GM12872 (cell line): ENCODE measurements at regions not wholly inside any gene's neighbourhood (a gene's known extent, or its start where the extent isn't known, plus 50 kb on each side); places are given as distances from the start of the nearest gene placed in this dataset.

Source experiments
- TF ChIP-seq, protein P1 (sequence below): IDR thresholded peaks from 3 replicates; pipeline ENCODE4 v1.5.1; 2011; ENCODE audit warnings: low read depth, mild to moderate bottlenecking, low read length, moderate library complexity; ENCODE audit not compliant: insufficient read depth

DNA sequence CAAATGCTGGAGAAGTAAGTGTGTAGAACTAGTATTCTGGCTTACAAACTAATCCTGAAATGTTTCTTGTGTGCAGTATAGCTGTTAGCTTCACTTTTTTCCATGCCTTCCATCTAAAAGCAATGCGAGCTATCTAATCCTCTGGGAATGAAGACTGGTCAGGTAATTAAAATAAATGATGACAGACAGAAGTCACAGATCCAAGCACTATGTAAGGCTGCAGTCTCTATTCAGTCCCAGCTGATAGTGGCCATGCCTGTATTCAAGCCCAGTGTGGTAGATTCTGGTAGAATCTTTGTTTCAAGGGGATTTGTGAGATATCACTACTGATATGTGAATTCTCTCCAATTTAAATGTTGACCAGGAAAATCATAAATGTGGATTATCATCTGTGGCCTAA lies 637.2 kb downstream of the TMTC2 start:
- TF ChIP-seq, protein P1, sequence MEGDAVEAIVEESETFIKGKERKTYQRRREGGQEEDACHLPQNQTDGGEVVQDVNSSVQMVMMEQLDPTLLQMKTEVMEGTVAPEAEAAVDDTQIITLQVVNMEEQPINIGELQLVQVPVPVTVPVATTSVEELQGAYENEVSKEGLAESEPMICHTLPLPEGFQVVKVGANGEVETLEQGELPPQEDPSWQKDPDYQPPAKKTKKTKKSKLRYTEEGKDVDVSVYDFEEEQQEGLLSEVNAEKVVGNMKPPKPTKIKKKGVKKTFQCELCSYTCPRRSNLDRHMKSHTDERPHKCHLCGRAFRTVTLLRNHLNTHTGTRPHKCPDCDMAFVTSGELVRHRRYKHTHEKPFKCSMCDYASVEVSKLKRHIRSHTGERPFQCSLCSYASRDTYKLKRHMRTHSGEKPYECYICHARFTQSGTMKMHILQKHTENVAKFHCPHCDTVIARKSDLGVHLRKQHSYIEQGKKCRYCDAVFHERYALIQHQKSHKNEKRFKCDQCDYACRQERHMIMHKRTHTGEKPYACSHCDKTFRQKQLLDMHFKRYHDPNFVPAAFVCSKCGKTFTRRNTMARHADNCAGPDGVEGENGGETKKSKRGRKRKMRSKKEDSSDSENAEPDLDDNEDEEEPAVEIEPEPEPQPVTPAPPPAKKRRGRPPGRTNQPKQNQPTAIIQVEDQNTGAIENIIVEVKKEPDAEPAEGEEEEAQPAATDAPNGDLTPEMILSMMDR: no peak

DNA sequence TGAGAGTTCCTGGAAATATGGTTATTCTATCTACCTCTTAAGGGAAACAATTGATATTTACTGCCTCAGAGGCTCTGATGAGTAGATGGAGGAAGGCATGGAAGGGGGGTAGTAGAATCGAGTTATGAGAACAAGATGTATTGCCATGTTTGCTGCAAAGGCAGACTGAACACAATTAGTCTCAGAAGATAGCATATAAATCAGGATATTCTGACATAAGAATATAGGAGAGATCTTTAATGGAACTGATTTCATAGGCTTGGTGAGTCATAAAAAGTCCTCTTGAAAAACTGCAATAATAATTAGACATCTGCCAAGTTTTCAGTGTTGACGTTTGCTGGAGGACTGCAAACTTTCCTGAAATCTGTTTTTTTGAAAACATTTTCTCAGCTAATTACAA lies 636.1 kb downstream of the TMTC2 start:
- TF ChIP-seq, protein P1: no peak

DNA sequence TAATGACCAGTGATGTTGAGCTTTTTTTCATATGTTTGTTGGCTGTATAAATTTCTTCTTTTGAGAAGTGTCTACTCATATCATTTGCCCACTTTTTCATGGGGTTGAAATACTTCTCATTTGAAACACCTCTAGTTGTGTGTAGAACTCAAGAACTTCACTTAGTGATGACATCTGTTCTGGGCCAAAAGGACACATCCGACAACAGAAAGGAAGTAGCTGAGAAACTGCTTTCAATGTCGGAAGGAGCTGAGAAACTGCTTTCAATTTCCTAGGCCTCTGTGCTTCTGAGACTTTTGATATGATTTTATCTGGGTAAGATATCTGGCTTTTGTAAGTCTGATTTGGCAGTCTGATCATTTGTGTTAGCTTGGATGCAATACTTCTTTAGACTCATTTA lies 635.3 kb downstream of the TMTC2 start:
- TF ChIP-seq, protein P1: no peak

DNA sequence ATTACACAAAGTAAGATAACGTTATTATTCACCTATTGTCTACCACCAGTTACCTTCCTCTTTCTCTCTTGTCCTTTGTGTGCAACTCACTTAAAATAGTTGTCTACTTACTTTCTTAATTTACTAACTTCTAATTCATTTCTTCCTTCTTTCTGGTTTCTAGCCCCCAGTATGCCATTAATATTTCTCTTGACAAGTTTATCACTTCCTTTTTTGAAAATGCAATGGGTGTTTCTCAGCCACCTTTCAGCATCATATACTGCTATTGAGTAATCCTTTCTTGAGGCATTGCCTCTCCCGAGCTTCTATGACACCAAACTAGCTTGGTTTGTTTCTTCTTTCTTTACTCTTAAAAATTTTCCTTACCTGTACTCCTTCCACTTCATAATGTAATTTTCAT lies 633.6 kb downstream of the TMTC2 start:
- TF ChIP-seq, protein P1: no peak

DNA sequence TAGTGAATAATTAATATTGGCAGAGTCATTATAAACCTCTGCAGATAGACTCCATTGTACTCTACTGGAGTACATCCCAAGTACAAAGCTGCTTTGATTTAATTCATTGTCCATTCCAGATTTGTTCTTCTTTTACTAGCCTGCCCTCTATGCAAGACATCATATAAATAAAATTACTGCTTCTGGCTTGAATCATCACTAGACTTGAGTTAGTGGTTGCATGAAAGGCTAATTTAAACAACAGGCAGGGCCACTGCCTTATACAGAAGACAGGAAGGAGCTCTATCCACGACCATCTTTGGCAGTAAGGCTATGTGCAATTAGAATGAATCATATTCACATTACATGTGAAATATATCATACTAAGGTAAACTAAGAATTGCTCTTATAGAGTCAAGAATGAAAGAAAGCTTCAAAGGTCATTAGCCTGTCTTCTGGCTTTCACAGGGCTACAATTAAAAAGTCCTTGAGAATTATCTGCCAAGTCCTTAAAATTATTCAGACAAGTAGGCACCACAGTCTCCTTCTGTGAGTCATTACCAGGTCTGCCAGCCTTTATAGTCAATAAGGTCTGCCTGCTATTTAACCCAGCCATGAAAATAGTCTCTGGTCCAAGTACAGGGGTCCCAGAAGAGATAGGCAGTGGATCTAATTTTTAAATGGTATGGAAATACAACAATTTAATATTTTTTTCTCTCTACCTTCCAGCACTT lies 631.8 kb downstream of the TMTC2 start:
- TF ChIP-seq, protein P1: no peak

DNA sequence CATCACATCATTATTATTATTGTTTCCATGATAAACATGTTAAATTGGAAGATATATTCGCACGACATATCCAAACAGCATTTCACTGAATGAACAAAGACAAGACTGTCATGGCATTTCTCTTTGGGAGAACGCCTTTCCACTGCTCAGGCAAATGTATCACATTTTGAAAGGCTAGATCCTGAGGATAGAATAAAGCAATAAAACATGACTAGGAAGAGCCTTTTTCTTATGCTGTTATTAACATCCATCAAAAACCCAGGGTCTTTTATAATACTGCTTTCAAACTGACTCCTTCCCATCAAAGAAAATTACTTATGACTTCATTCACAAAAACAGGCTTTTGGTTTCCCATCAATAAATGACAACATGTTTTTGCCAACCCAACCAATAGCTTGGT lies 630.9 kb downstream of the TMTC2 start:
- TF ChIP-seq, protein P1: no peak

DNA sequence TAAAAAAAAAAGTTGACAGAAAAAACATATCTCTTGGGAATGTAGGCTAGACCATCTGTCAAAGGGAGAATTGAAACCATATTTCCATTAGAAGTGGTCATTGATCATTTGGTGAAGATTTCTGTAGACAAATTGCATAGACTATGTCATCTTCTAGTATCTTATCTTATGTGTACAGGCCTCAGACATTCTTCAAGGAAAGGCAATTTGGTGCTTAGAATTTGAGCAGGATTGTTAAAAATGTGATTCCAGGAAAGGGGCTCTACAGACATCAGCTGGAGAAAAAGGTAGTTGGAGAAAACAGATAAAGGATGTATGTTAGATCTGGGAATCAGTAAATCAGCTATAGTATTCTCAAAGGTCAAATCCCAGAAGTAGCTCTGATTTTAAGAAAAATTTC lies 627.1 kb downstream of the TMTC2 start:
- TF ChIP-seq, protein P1: no peak

DNA sequence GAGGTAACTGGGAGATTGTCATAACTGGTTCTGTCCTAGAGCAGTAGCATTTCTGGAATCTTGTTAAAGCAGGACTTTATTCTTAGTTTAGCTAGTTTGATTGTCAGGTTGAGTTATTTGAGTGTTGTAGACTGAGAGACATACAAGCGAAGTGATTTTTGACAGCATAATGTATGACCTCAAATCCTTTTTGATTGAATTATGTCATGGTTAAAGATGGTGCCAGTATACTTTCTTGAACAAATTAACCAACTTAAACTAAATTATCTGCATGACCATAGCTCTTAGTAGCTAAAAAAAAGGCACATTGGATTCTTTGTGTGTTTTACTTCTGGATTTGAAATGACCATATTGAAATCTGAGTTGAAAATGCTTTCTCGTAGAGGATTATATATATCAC lies 626.6 kb downstream of the TMTC2 start:
- TF ChIP-seq, protein P1: no peak
